Left lung (tissue), 4 donors: ENCODE measurements at regions not wholly inside any gene's neighbourhood (a gene's known extent, or its start where the extent isn't known, plus 50 kb on each side); places are given as distances from the start of the nearest gene placed in this dataset.

Source experiments
- ATAC-seq: fragments of 200-7000 bp; cut with Tn5 transposase; one replicate; pipeline ENCODE4 v1.9.1; 2020; ENCODE audit warnings: moderate library complexity
- DNase-seq, 4 donors: peaks; one replicate each; pipeline ENCODE4 v3.0.0-alpha.2; 2013 to 2020
- H3K27ac ChIP-seq, 2 donors: fragments of 200-600 bp; sonication (generic) in 1 of 2; one replicate each; pipeline versions ENCODE4 v1.5.0 to v1.8.0; 2020 to 2021
- H3K27me3 ChIP-seq, 2 donors: fragments of 200-600 bp; sonication (generic) in 1 of 2; one replicate each; pipeline versions ENCODE4 v1.5.0 to v1.8.0; 2020 to 2021
- H3K36me3 ChIP-seq, 2 donors: fragments of 200-600 bp; sonication (generic) in 1 of 2; one replicate each; pipeline versions ENCODE4 v1.5.0 to v1.8.0; 2020 to 2021
- H3K4me1 ChIP-seq, 2 donors: fragments of 200-600 bp; one replicate each; pipeline ENCODE4 v1.8.0; 2021
- H3K4me3 ChIP-seq, 2 donors: fragments of 200-600 bp; sonication (generic) in 1 of 2; one replicate each; pipeline versions ENCODE4 v1.5.0 to v1.8.0; 2020 to 2021; ENCODE audit warnings: mild to moderate bottlenecking in 1 of 2
- H3K9me3 ChIP-seq, 2 donors: fragments of 200-600 bp; sonication (generic) in 1 of 2; one replicate each; pipeline versions ENCODE4 v1.5.0 to v1.8.0; 2020 to 2021
- intact Hi-C, 2 donors: fragments of 100-400 bp; cut with DNase I; formaldehyde crosslinking; loops; one replicate each; pipeline versions ENCODE4 v1.11.2 to v1.14.2; 2022
- TF ChIP-seq, protein P1 (sequence below), 2 donors: fragments of 200-600 bp; sonication (generic) in 1 of 2; IDR thresholded peaks; one replicate each; pipeline versions ENCODE4 v1.5.0 to v1.8.0; 2021; ENCODE audit warnings: antibody characterized with exemption in 2 of 2
- donor health status: DM: no; HTN: yes; CAD: no.
- donor health status: DM: no; HTN: no; CAD: no.

GRCh38 chr14:45362505-45362904, 109.5 kb upstream of the MIS18BP1 start:
- ATAC-seq: no peak
- intact Hi-C loops: no loop called here

DNA sequence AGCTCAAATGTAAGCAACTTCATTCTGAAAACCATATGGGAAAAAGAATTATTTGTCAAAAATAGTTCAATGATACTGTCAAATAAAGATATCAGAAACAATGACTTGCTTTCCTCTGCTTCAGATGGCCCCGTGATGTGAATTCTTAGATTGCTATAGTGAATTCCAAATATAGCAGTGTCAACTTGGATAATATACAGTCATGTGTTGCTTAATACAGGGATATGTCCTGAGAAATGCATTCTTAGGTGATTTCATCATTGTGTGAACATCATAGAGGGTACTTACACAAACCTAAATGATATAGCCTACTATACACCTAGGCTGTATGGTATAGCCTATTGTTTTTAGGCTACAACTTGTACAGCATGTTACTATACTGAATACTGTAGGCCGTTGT, 108.7 kb upstream of the MIS18BP1 start:
- ATAC-seq (no peak), DNase-seq (no peak)
- Histone ChIP-seq H3K36me3 (no peaks in the 10 kb centered on the region), H3K4me1 (no peaks in the 10 kb centered on the region), H3K4me3 (no peak overlapping the region), H3K27me3 (no peaks in the 10 kb centered on the region), H3K9me3 (no peaks in the 10 kb centered on the region), H3K27ac (no peak overlapping the region)
- TF ChIP-seq, protein P1, sequence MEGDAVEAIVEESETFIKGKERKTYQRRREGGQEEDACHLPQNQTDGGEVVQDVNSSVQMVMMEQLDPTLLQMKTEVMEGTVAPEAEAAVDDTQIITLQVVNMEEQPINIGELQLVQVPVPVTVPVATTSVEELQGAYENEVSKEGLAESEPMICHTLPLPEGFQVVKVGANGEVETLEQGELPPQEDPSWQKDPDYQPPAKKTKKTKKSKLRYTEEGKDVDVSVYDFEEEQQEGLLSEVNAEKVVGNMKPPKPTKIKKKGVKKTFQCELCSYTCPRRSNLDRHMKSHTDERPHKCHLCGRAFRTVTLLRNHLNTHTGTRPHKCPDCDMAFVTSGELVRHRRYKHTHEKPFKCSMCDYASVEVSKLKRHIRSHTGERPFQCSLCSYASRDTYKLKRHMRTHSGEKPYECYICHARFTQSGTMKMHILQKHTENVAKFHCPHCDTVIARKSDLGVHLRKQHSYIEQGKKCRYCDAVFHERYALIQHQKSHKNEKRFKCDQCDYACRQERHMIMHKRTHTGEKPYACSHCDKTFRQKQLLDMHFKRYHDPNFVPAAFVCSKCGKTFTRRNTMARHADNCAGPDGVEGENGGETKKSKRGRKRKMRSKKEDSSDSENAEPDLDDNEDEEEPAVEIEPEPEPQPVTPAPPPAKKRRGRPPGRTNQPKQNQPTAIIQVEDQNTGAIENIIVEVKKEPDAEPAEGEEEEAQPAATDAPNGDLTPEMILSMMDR (IDR thresholded peaks at IDR 0.05): no peak
- intact Hi-C loops: no loop called here

More at GRCh38 chr14:45362505-45362904, 109.5 kb upstream of the MIS18BP1 start:
- TF ChIP-seq, protein P1 (IDR thresholded peaks at IDR 0.05): no peak
- Histone ChIP-seq H3K36me3 (no peaks in the 10 kb centered on the region), H3K27me3 (no peaks in the 10 kb centered on the region), H3K4me1 (no peaks in the 10 kb centered on the region), H3K9me3 (no peaks in the 10 kb centered on the region), H3K27ac (no peak overlapping the region), H3K4me3 (no peak overlapping the region)
- DNase-seq: no peak

DNA sequence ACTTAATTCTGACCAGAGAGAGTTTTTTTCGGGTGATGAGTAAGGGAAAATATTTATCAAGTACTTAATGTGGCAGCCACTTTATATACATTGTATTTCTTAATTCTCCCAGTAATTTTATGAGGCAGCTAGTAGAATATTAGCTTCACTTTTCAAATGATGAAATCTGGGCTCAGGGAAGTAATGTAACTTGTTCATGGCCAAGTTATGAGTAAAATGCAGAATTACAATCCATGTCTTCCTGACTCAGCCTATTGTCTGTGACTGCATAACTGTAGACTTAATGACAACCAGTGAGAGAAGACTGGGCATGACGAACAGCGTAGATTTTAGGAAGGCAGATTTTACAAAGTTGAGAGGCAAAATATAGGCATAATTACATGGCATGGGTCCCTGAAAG, 106.7 kb upstream of the MIS18BP1 start:
- Histone ChIP-seq H3K9me3 (no peaks in the 10 kb centered on the region), H3K27me3 (no peaks in the 10 kb centered on the region), H3K27ac (no peak overlapping the region), H3K36me3 (no peaks in the 10 kb centered on the region), H3K4me1 (no peaks in the 10 kb centered on the region), H3K4me3 (no peak overlapping the region)
- intact Hi-C loops: no loop called here
- DNase-seq (no peak), ATAC-seq (no peak)
- TF ChIP-seq, protein P1 (IDR thresholded peaks at IDR 0.05): no peak

GRCh38 chr14:45332360-45332988, 79.5 kb upstream of the MIS18BP1 start:
- Histone ChIP-seq H3K4me3 (no peak overlapping the region), H3K4me1 (no peaks in the 10 kb centered on the region), H3K27me3 (no peaks in the 10 kb centered on the region), H3K9me3 (peaks cover 0 to 26% of the 10 kb centered on the region in 2 donors), H3K27ac (no peak overlapping the region), H3K36me3 (no peaks in the 10 kb centered on the region)
- intact Hi-C loops: no loop called here
- TF ChIP-seq, protein P1 (IDR thresholded peaks at IDR 0.05): no peak
- no peak for DNase-seq
- ATAC-seq: no peak

DNA sequence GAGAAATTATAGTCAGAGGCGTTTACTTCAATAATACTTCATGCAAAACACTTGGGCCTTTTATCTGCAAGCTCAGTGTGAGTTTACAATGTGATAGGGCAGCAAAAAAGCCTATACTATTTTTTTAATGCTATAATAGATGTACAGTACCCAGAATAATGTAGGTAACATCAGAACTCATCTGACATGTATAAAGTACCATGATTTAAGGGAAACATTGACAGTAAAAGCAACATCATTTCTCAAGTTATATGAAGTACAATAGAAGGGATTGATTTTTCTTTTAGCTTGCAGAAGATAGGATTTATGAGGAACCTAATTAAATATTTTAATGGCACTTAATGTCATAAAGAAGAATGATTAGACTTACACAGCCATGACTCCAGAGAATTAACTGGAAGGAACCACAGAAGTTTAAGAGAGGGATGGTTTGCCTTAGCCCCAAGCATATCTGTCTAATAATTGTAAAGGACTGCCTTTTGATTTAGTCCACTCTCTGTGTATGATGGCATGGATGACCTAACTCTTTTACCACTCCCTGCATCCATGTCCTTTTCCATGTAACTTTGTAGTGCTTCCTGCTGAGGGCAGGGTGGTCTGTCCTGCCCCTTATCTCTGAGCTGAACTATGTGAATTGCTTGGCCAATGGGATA, 55.9 kb upstream of the MIS18BP1 start:
- H3K9me3 ChIP-seq: peaks cover 0 to 8% of the 10 kb centered on the region in 2 donors
- intact Hi-C loops: no loop called here
- H3K36me3 ChIP-seq: no peaks in the 10 kb centered on the region
- no peaks in the 10 kb centered on the region for H3K27me3 ChIP-seq
- H3K27ac ChIP-seq: no peak overlapping the region
- ATAC-seq (no peak), DNase-seq (no peak)
- TF ChIP-seq, protein P1 (IDR thresholded peaks at IDR 0.05): no peak
- no peak overlapping the region for H3K4me3 ChIP-seq
- no peaks in the 10 kb centered on the region for H3K4me1 ChIP-seq
